DOHH2 (cell line): ENCODE measurements at regions not wholly inside any gene's neighbourhood (a gene's known extent, or its start where the extent isn't known, plus 50 kb on each side); places are given as distances from the start of the nearest gene placed in this dataset.
"Not testable (repeated sequence)": the region's sequence is repeated elsewhere in the genome, so short reads cannot be mapped to it uniquely, and the experiment has no call there.

ENCODE experiments used
- H3F3A ChIP-seq: fragments of 200-600 bp; sonication (generic), shearing (Covaris generic); 2 replicates; pipeline ENCODE4 v1.6.0; 2016; ENCODE audit warnings: antibody characterized with exemption, mild to moderate bottlenecking; ENCODE audit not compliant: control insufficient read depth, insufficient read depth
- H3K27ac ChIP-seq: fragments of 200-600 bp; sonication (generic); 2 replicates; pipeline ENCODE4 v1.5.1; 2014; ENCODE audit warnings: low read depth, mild to moderate bottlenecking, low read length, moderate library complexity
- H3K27me3 ChIP-seq: fragments of 200-600 bp; sonication (generic); 2 replicates; pipeline ENCODE4 v1.6.1; 2014; ENCODE audit warnings: mild to moderate bottlenecking, low read length, mixed read lengths; ENCODE audit not compliant: control insufficient read depth
- H3K36me3 ChIP-seq: fragments of 200-600 bp; sonication (generic); 2 replicates; pipeline ENCODE4 v1.6.1; 2014; ENCODE audit warnings: mild to moderate bottlenecking, low read length, moderate library complexity, mixed read lengths; ENCODE audit not compliant: control insufficient read depth
- H3K4me1 ChIP-seq: fragments of 200-600 bp; sonication (generic); 2 replicates; pipeline ENCODE4 v1.6.1; 2014; ENCODE audit warnings: mild to moderate bottlenecking, low read length, mixed read lengths; ENCODE audit not compliant: control insufficient read depth
- H3K4me2 ChIP-seq: fragments of 200-600 bp; sonication (generic); 2 replicates; pipeline ENCODE4 v1.6.0; 2014; ENCODE audit warnings: mild to moderate bottlenecking, low read length, moderate library complexity
- H3K4me3 ChIP-seq: fragments of 200-600 bp; sonication (generic); 2 replicates; pipeline ENCODE4 v1.5.1; 2014; ENCODE audit warnings: mild to moderate bottlenecking, low read length, mixed read lengths
- H3K79me2 ChIP-seq: fragments of 200-600 bp; sonication (generic); 2 replicates; pipeline ENCODE4 v1.6.1; 2014; ENCODE audit warnings: mild to moderate bottlenecking, low read length, mixed read lengths; ENCODE audit not compliant: control insufficient read depth
- H3K9me2 ChIP-seq: fragments of 200-600 bp; sonication (generic); replicated peaks from 2 replicates; pipeline ENCODE4 v1.6.1; 2014; ENCODE audit warnings: mild to moderate bottlenecking, low read length, mixed read lengths; ENCODE audit not compliant: control insufficient read depth
- H3K9me3 ChIP-seq: fragments of 200-600 bp; sonication (generic); 2 replicates; pipeline ENCODE4 v1.6.1; 2014; ENCODE audit warnings: antibody characterized with exemption, low read length, mixed read lengths; ENCODE audit not compliant: control insufficient read depth, insufficient read depth
- H4K20me1 ChIP-seq: fragments of 200-600 bp; sonication (generic); 2 replicates; pipeline ENCODE4 v1.6.0; 2014; ENCODE audit warnings: low read depth, mild to moderate bottlenecking, antibody characterized with exemption, low read length, moderate library complexity; ENCODE audit not compliant: control insufficient read depth, insufficient read depth
- EZH2phosphoT487 ChIP-seq: fragments of 200-600 bp; sonication (generic); IDR thresholded peaks from 2 replicates; pipeline ENCODE4 v1.6.1; 2017; ENCODE audit warnings: borderline replicate concordance, mild to moderate bottlenecking, antibody characterized with exemption, low read length, moderate library complexity, mixed read lengths
- TF ChIP-seq, protein P1 (sequence below): fragments of 200-600 bp; sonication (generic); IDR thresholded peaks from one replicate; pipeline ENCODE4 v1.5.1; 2014; ENCODE audit warnings: antibody characterized with exemption, mild to moderate bottlenecking, low read depth, low read length; ENCODE audit not compliant: poor library complexity, severe bottlenecking

DNA sequence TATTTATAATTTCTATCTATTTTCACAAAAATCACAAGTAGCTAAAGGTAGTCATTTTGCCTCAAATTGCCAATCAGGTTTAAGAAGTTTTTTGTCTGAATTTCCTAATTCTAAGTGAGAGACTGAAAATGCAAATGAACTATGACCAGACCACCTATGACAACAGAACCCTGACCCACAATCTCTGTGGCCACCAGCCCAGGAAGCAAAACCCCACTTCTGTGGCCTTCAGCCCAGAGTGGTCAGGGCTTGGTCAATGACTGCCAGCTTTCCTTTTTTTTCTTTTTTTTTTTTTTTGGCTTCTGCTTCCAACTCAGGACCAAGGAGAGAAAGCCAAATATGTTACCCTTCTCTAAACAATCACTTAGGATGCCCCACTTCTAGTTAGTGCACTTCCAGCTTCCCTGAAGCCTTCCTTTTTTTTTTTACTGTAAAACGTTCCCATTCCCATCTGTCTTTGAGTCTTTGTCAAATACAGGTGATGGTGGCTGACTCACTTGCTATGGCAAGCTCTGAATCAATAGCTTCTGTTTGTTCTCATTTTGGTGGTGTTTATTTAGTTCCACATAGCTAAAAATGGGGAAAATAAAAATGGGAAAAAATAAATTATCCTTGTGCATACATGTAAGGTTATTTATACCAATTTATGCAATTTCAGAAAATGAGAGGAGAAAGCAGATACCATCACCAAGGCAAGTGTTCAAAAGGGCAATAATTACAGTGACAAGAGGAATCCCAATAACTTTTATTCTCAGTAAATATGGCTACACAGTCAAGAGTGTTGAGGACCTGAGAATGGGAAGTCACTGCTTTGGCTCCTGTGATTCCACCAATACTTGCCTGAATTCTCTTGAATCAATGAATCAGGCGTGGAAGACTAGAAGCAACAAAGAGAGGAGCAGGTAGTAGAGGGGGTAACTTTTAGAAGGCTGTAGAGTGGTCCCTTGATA, 170.3 kb upstream of the PDE7B start:
- no peaks in the 10 kb centered on the region for H4K20me1 ChIP-seq
- H3K27ac ChIP-seq, result no peak overlapping the region
- no peaks in the 10 kb centered on the region for H3F3A ChIP-seq
- TF ChIP-seq EZH2phosphoT487, result no peak
- TF ChIP-seq, protein P1, sequence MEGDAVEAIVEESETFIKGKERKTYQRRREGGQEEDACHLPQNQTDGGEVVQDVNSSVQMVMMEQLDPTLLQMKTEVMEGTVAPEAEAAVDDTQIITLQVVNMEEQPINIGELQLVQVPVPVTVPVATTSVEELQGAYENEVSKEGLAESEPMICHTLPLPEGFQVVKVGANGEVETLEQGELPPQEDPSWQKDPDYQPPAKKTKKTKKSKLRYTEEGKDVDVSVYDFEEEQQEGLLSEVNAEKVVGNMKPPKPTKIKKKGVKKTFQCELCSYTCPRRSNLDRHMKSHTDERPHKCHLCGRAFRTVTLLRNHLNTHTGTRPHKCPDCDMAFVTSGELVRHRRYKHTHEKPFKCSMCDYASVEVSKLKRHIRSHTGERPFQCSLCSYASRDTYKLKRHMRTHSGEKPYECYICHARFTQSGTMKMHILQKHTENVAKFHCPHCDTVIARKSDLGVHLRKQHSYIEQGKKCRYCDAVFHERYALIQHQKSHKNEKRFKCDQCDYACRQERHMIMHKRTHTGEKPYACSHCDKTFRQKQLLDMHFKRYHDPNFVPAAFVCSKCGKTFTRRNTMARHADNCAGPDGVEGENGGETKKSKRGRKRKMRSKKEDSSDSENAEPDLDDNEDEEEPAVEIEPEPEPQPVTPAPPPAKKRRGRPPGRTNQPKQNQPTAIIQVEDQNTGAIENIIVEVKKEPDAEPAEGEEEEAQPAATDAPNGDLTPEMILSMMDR, result no peak
- H3K4me2 ChIP-seq, result no peak overlapping the region
- H3K79me2 ChIP-seq, result no peaks in the 10 kb centered on the region
- H3K27me3 ChIP-seq, result peaks cover 3% of the 10 kb centered on the region; the same call in 1 of the 2 replicates
- H3K9me2 ChIP-seq, result no peaks in the 10 kb centered on the region
- no peaks in the 10 kb centered on the region for H3K36me3 ChIP-seq
- no peaks in the 10 kb centered on the region for H3K4me1 ChIP-seq
- no peaks in the 10 kb centered on the region for H3K9me3 ChIP-seq
- H3K4me3 ChIP-seq, result no peak overlapping the region

DNA sequence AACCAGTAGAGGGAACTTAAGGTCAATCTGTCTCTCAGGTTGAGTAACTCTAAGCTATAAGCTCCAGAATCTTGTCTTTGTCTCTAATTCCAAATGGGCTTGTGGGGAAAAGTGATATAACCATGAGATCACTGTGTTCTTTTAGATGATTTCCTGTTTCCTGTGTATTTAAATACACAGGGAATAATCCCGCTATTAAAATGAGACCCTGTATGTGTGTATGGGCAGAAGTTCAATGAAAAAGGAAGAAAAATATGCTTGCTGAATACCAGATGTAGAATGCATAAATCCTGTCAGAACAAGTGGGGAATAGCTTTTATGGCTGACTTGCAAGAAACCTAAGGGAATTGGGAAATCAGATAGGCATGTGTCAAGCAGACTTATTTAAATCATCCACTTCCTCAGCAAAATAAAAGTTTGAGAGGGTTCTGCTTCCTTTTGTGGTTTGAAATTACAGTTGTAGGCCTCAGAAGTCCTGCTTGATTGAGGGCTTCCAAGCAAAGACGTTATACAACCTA, 164.7 kb upstream of the PDE7B start:
- no peaks in the 10 kb centered on the region for H3K79me2 ChIP-seq
- H3F3A ChIP-seq, result no peaks in the 10 kb centered on the region
- H3K27ac ChIP-seq, result no peak overlapping the region
- no peak overlapping the region for H3K4me2 ChIP-seq
- peaks cover 3% of the 10 kb centered on the region; the same call in 1 of the 2 replicates for H3K27me3 ChIP-seq
- no peaks in the 10 kb centered on the region for H3K9me2 ChIP-seq
- H3K9me3 ChIP-seq, result no peaks in the 10 kb centered on the region
- no peaks in the 10 kb centered on the region for H3K4me1 ChIP-seq
- no peaks in the 10 kb centered on the region for H3K36me3 ChIP-seq
- no peaks in the 10 kb centered on the region for H4K20me1 ChIP-seq
- TF ChIP-seq, protein P1, result no peak
- TF ChIP-seq EZH2phosphoT487, result no peak
- H3K4me3 ChIP-seq, result no peak overlapping the region

DNA sequence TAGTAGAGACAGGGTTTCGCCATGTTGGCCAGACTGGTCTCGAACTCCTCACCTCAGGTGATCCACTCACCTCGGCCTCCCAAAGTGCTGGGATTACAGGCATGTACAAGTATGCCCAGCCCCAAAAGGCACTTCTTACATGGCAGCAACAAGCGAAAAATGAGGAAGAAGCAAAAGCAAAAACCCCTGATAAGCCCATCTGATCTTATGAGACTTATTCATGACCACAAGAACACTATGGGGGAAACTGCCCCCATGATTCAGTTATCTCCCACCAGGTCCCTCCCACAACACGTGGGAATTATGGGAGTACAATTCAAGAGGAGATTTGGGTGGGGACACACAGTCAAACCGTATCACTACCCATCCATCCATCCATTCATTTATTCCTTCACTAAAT, 163.0 kb upstream of the PDE7B start:
- not testable (repeated sequence) for H3K36me3 ChIP-seq, H3F3A ChIP-seq, H3K9me3 ChIP-seq, H3K79me2 ChIP-seq, H3K4me1 ChIP-seq, H4K20me1 ChIP-seq, H3K9me2 ChIP-seq, H3K4me2 ChIP-seq, H3K27ac ChIP-seq, H3K4me3 ChIP-seq, H3K27me3 ChIP-seq

DNA sequence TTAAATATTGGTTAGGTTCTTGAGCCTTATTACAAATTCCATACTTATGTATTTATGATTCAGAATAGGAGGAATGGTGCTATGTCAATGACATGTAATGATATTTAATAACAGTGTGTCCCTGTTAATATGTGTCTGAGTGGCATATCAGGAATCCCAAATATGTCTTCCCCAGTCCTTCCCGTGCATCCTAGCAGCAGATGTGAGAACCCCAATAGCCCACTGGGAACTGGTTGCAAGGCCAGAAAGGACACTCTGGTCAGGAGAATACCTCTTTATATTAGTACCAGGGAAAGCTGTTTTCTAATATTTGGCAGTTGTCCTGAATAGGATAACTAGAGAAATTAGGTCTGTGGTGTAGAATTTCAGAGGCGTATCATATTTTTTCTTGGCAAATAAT, 159.1 kb upstream of the PDE7B start:
- H3K36me3 ChIP-seq, result no peaks in the 10 kb centered on the region
- no peaks in the 10 kb centered on the region for H3K9me3 ChIP-seq
- 0 out of 2 replicates have a peak, but pooled peaks cover 3% of the 10 kb centered on the region for H3K27me3 ChIP-seq
- no peaks in the 10 kb centered on the region for H3K4me1 ChIP-seq
- no peak overlapping the region for H3K4me2 ChIP-seq
- no peaks in the 10 kb centered on the region for H4K20me1 ChIP-seq
- H3K9me2 ChIP-seq, result no peaks in the 10 kb centered on the region
- H3F3A ChIP-seq, result no peaks in the 10 kb centered on the region
- H3K79me2 ChIP-seq, result no peaks in the 10 kb centered on the region
- no peak for TF ChIP-seq EZH2phosphoT487
- TF ChIP-seq, protein P1, result no peak
- H3K4me3 ChIP-seq, result no peak overlapping the region
- no peak overlapping the region for H3K27ac ChIP-seq
